22Rv1 (cell line): ENCODE measurements at regions not wholly inside any gene's neighbourhood (a gene's known extent, or its start where the extent isn't known, plus 50 kb on each side); places are given as distances from the start of the nearest gene placed in this dataset.

Source experiments
- CTCF ChIP-seq: fragments of 450-650 bp; IDR thresholded peaks from 2 replicates; pipeline ENCODE4 v1.5.1; 2017; ENCODE audit warnings: mild to moderate bottlenecking
- ZFX ChIP-seq: fragments of 450-650 bp; IDR thresholded peaks from 2 replicates; pipeline ENCODE4 v1.6.1; 2017; ENCODE audit warnings: antibody characterized with exemption, borderline replicate concordance

GRCh38 chr5:52269859-52270258 lies 517.9 kb upstream of the ITGA1 start:
- TF ChIP-seq CTCF: no peak
- no peak for TF ChIP-seq ZFX
